HG02870 (cell line): ENCODE measurements at regions not wholly inside any gene's neighbourhood (a gene's known extent, or its start where the extent isn't known, plus 50 kb on each side); places are given as distances from the start of the nearest gene placed in this dataset.

Experiments used
- ATAC-seq: cut with Tn5 transposase; IDR thresholded peaks from one replicate; pipeline ENCODE4 v1.9.1; 2021; ENCODE audit warnings: mild to moderate bottlenecking, moderate library complexity; ENCODE audit not compliant: unreplicated experiment

GRCh38 chr4:159723341-159724048 lies 620.6 kb downstream of the RAPGEF2 start:
- no peak for ATAC-seq

- ATAC-seq: no peak
Observed at GRCh38 chr4:159725571-159725970, 622.7 kb downstream of the RAPGEF2 start.

GRCh38 chr4:159735281-159736207 lies 632.7 kb downstream of the RAPGEF2 start:
- no peak for ATAC-seq

- no peak for ATAC-seq
Observed at GRCh38 chr4:159736411-159736810, 633.5 kb downstream of the RAPGEF2 start.

GRCh38 chr4:159743971-159744370 lies 641.1 kb downstream of the RAPGEF2 start:
- ATAC-seq: no peak

GRCh38 chr4:159747983-159748382 lies 645.1 kb downstream of the RAPGEF2 start:
- no peak for ATAC-seq

GRCh38 chr4:159748834-159749444 lies 646.1 kb downstream of the RAPGEF2 start:
- no peak for ATAC-seq

GRCh38 chr4:159757499-159757898 lies 654.6 kb downstream of the RAPGEF2 start:
- ATAC-seq: no peak

GRCh38 chr4:159758061-159758460 lies 655.2 kb downstream of the RAPGEF2 start:
- no peak for ATAC-seq

- no peak for ATAC-seq
Observed at GRCh38 chr4:159762672-159763071, 659.8 kb downstream of the RAPGEF2 start.

- peak; percentile 82 for ATAC-seq
Observed at GRCh38 chr4:159764343-159764952, 661.6 kb downstream of the RAPGEF2 start.

- no peak for ATAC-seq
Observed at GRCh38 chr4:159765382-159765781, 662.5 kb downstream of the RAPGEF2 start.

GRCh38 chr4:159766241-159766640 lies 663.4 kb downstream of the RAPGEF2 start:
- ATAC-seq: no peak

GRCh38 chr4:159767406-159767805 lies 664.5 kb downstream of the RAPGEF2 start:
- ATAC-seq: no peak

- ATAC-seq: no peak
Observed at GRCh38 chr4:159768016-159768415, 665.1 kb downstream of the RAPGEF2 start.

- no peak for ATAC-seq
Observed at GRCh38 chr4:159770401-159770800, 667.5 kb downstream of the RAPGEF2 start.

- no peak for ATAC-seq
Observed at GRCh38 chr4:159770969-159771368, 668.1 kb downstream of the RAPGEF2 start.

- no peak for ATAC-seq
Observed at GRCh38 chr4:159776961-159777360, 674.1 kb downstream of the RAPGEF2 start.

GRCh38 chr4:159777689-159778088 lies 674.8 kb downstream of the RAPGEF2 start:
- ATAC-seq: no peak

- ATAC-seq: peak; percentile 68
Observed at GRCh38 chr4:159778298-159778697, 675.4 kb downstream of the RAPGEF2 start.

- ATAC-seq: no peak
Observed at GRCh38 chr4:159779716-159780115, 676.8 kb downstream of the RAPGEF2 start.
